ENCODE measurements at regions not wholly inside any gene's neighbourhood (a gene's known extent, or its start where the extent isn't known, plus 50 kb on each side); places are given as distances from the start of the nearest gene placed in this dataset.
A peak's percentile ranks its signal among the peaks of the same experiment; 100 is the strongest.

GRCh38 chr1:103854279-103854678 lies 104.6 kb downstream of the AMY1C start:
- Histone ChIP-seq H3K4me3 (ENCODE audit: extremely low read depth, insufficient read depth, low read length, poor library complexity, severe bottlenecking) (no peak overlapping the region), H3K36me3 (ENCODE audit: control insufficient read depth, insufficient read depth, low read length) (no peaks in the 10 kb centered on the region)

GRCh38 chr1:103859721-103860120 lies 110.0 kb downstream of the AMY1C start:
- Histone ChIP-seq H3K27ac (ENCODE audit: low read depth, low read length, severe bottlenecking) (no peak overlapping the region), H3K9me3 (ENCODE audit: control insufficient read depth, low read length) (no peaks in the 10 kb centered on the region), H3K4me1 (ENCODE audit: control insufficient read depth, insufficient read depth, low read length, poor library complexity, severe bottlenecking) (no peaks in the 10 kb centered on the region), H3K4me3 (ENCODE audit: extremely low read depth, insufficient read depth, low read length, poor library complexity, severe bottlenecking) (no peak overlapping the region), H3K36me3 (ENCODE audit: control insufficient read depth, insufficient read depth, low read length) (no peaks in the 10 kb centered on the region)
- no CpG with 5 or more reads among the region's 2 CpGs for WGBS, 2 experiments (ENCODE audit: insufficient coverage in 2 of 2)

More at GRCh38 chr1:103854279-103854678, 104.6 kb downstream of the AMY1C start:
- H3K27ac ChIP-seq (ENCODE audit: low read depth, low read length, severe bottlenecking) = no peak overlapping the region
- H3K9me3 ChIP-seq (ENCODE audit: control insufficient read depth, low read length) = no peaks in the 10 kb centered on the region
- H3K4me1 ChIP-seq (ENCODE audit: control insufficient read depth, insufficient read depth, low read length, poor library complexity, severe bottlenecking) = no peaks in the 10 kb centered on the region

- Histone ChIP-seq H3K27ac (ENCODE audit: low read depth, low read length, severe bottlenecking) (no peak overlapping the region), H3K4me3 (ENCODE audit: extremely low read depth, insufficient read depth, low read length, poor library complexity, severe bottlenecking) (no peak overlapping the region), H3K9me3 (ENCODE audit: control insufficient read depth, low read length) (no peaks in the 10 kb centered on the region), H3K4me1 (ENCODE audit: control insufficient read depth, insufficient read depth, low read length, poor library complexity, severe bottlenecking) (no peaks in the 10 kb centered on the region), H3K36me3 (ENCODE audit: control insufficient read depth, insufficient read depth, low read length) (no peaks in the 10 kb centered on the region)
- WGBS, 2 experiments (ENCODE audit: insufficient coverage in 2 of 2) = 90 to 100% methylated on average over 1 to 2 of the region's 3 CpGs
Observed at GRCh38 chr1:103898576-103899345, 149.1 kb downstream of the AMY1C start.

GRCh38 chr1:103900005-103900404 lies 150.3 kb downstream of the AMY1C start:
- 83 to 85% methylated on average over 1 to 3 of the region's 3 CpGs for WGBS, 2 experiments (ENCODE audit: insufficient coverage in 2 of 2)
- no peaks in the 10 kb centered on the region for H3K4me1 ChIP-seq (ENCODE audit: control insufficient read depth, insufficient read depth, low read length, poor library complexity, severe bottlenecking)
- H3K36me3 ChIP-seq (ENCODE audit: control insufficient read depth, insufficient read depth, low read length) = no peaks in the 10 kb centered on the region

GRCh38 chr1:103901072-103901471 lies 151.4 kb downstream of the AMY1C start:
- no peak overlapping the region for H3K4me3 ChIP-seq (ENCODE audit: extremely low read depth, insufficient read depth, low read length, poor library complexity, severe bottlenecking)
- no peak overlapping the region for H3K27ac ChIP-seq (ENCODE audit: low read depth, low read length, severe bottlenecking)
- H3K36me3 ChIP-seq (ENCODE audit: control insufficient read depth, insufficient read depth, low read length) = no peaks in the 10 kb centered on the region
- H3K4me1 ChIP-seq (ENCODE audit: control insufficient read depth, insufficient read depth, low read length, poor library complexity, severe bottlenecking) = no peaks in the 10 kb centered on the region
- WGBS, 2 experiments (ENCODE audit: insufficient coverage in 2 of 2) = 85 to 93% methylated on average over 3 to 4 of the region's 4 CpGs
- no peaks in the 10 kb centered on the region for H3K9me3 ChIP-seq (ENCODE audit: control insufficient read depth, low read length)

More at GRCh38 chr1:103900005-103900404, 150.3 kb downstream of the AMY1C start:
- Histone ChIP-seq H3K9me3 (ENCODE audit: control insufficient read depth, low read length) (no peaks in the 10 kb centered on the region), H3K27ac (ENCODE audit: low read depth, low read length, severe bottlenecking) (no peak overlapping the region), H3K4me3 (ENCODE audit: extremely low read depth, insufficient read depth, low read length, poor library complexity, severe bottlenecking) (no peak overlapping the region)

- H3K4me3 ChIP-seq (ENCODE audit: extremely low read depth, insufficient read depth, low read length, poor library complexity, severe bottlenecking) = no peak overlapping the region
- no peaks in the 10 kb centered on the region for H3K4me1 ChIP-seq (ENCODE audit: control insufficient read depth, insufficient read depth, low read length, poor library complexity, severe bottlenecking)
- H3K9me3 ChIP-seq (ENCODE audit: control insufficient read depth, low read length) = no peaks in the 10 kb centered on the region
- WGBS, 2 experiments (ENCODE audit: insufficient coverage in 2 of 2) = 100% methylated on average over 1 of the region's 1 CpG
- no peaks in the 10 kb centered on the region for H3K36me3 ChIP-seq (ENCODE audit: control insufficient read depth, insufficient read depth, low read length)
- H3K27ac ChIP-seq (ENCODE audit: low read depth, low read length, severe bottlenecking) = no peak overlapping the region
Observed at GRCh38 chr1:103905363-103905762, 155.7 kb downstream of the AMY1C start.

- H3K27ac ChIP-seq (ENCODE audit: low read depth, low read length, severe bottlenecking) = no peak overlapping the region
- no CpG with 5 or more reads among the region's 2 CpGs for WGBS, 2 experiments (ENCODE audit: insufficient coverage in 2 of 2)
- no peaks in the 10 kb centered on the region for H3K4me1 ChIP-seq (ENCODE audit: control insufficient read depth, insufficient read depth, low read length, poor library complexity, severe bottlenecking)
- no peak overlapping the region for H3K4me3 ChIP-seq (ENCODE audit: extremely low read depth, insufficient read depth, low read length, poor library complexity, severe bottlenecking)
- H3K9me3 ChIP-seq (ENCODE audit: control insufficient read depth, low read length) = no peaks in the 10 kb centered on the region
- H3K36me3 ChIP-seq (ENCODE audit: control insufficient read depth, insufficient read depth, low read length) = no peaks in the 10 kb centered on the region
Observed at GRCh38 chr1:103911450-103911849, 161.8 kb downstream of the AMY1C start.

- Histone ChIP-seq H3K4me3 (ENCODE audit: extremely low read depth, insufficient read depth, low read length, poor library complexity, severe bottlenecking) (no peak overlapping the region), H3K27ac (ENCODE audit: low read depth, low read length, severe bottlenecking) (no peak overlapping the region), H3K9me3 (ENCODE audit: control insufficient read depth, low read length) (no peaks in the 10 kb centered on the region), H3K36me3 (ENCODE audit: control insufficient read depth, insufficient read depth, low read length) (no peaks in the 10 kb centered on the region), H3K4me1 (ENCODE audit: control insufficient read depth, insufficient read depth, low read length, poor library complexity, severe bottlenecking) (no peaks in the 10 kb centered on the region)
- 81 to 82% methylated on average over 2 of the region's 2 CpGs for WGBS, 2 experiments (ENCODE audit: insufficient coverage in 2 of 2)
Observed at GRCh38 chr1:103917795-103918194, 168.1 kb downstream of the AMY1C start.

- peaks cover 4% of the 10 kb centered on the region for H3K4me1 ChIP-seq (ENCODE audit: control insufficient read depth, insufficient read depth, low read length, poor library complexity, severe bottlenecking)
- H3K9me3 ChIP-seq (ENCODE audit: control insufficient read depth, low read length) = no peaks in the 10 kb centered on the region
- no peak overlapping the region for H3K4me3 ChIP-seq (ENCODE audit: extremely low read depth, insufficient read depth, low read length, poor library complexity, severe bottlenecking)
- WGBS, 2 experiments (ENCODE audit: insufficient coverage in 2 of 2) = no CpG with 5 or more reads among the region's 1 CpG
- H3K27ac ChIP-seq (ENCODE audit: low read depth, low read length, severe bottlenecking) = no peak overlapping the region
- H3K36me3 ChIP-seq (ENCODE audit: control insufficient read depth, insufficient read depth, low read length) = no peaks in the 10 kb centered on the region
Observed at GRCh38 chr1:103931891-103932290, 182.2 kb downstream of the AMY1C start.

GRCh38 chr1:103937763-103938357 lies 188.2 kb downstream of the AMY1C start:
- no peaks in the 10 kb centered on the region for H3K9me3 ChIP-seq (ENCODE audit: control insufficient read depth, low read length)
- H3K36me3 ChIP-seq (ENCODE audit: control insufficient read depth, insufficient read depth, low read length) = no peaks in the 10 kb centered on the region
- no peak overlapping the region for H3K4me3 ChIP-seq (ENCODE audit: extremely low read depth, insufficient read depth, low read length, poor library complexity, severe bottlenecking)
- no peaks in the 10 kb centered on the region for H3K4me1 ChIP-seq (ENCODE audit: control insufficient read depth, insufficient read depth, low read length, poor library complexity, severe bottlenecking)
- 82 to 100% methylated on average over 1 to 3 of the region's 4 CpGs for WGBS, 2 experiments (ENCODE audit: insufficient coverage in 2 of 2)
- peak overlapping the region; percentile 36 for H3K27ac ChIP-seq (ENCODE audit: low read depth, low read length, severe bottlenecking)

- H3K27ac ChIP-seq (ENCODE audit: low read depth, low read length, severe bottlenecking) = no peak overlapping the region
- no peaks in the 10 kb centered on the region for H3K36me3 ChIP-seq (ENCODE audit: control insufficient read depth, insufficient read depth, low read length)
- H3K4me3 ChIP-seq (ENCODE audit: extremely low read depth, insufficient read depth, low read length, poor library complexity, severe bottlenecking) = no peak overlapping the region
- no peaks in the 10 kb centered on the region for H3K4me1 ChIP-seq (ENCODE audit: control insufficient read depth, insufficient read depth, low read length, poor library complexity, severe bottlenecking)
- H3K9me3 ChIP-seq (ENCODE audit: control insufficient read depth, low read length) = no peaks in the 10 kb centered on the region
- 0% methylated on average over 1 of the region's 3 CpGs for WGBS, 2 experiments (ENCODE audit: insufficient coverage in 2 of 2)
Observed at GRCh38 chr1:103941086-103941485, 191.4 kb downstream of the AMY1C start.
